Mesendoderm (in vitro differentiated cells): ENCODE measurements at regions not wholly inside any gene's neighbourhood (a gene's known extent, or its start where the extent isn't known, plus 50 kb on each side); places are given as distances from the start of the nearest gene placed in this dataset.
A peak's percentile ranks its signal among the peaks of the same experiment; 100 is the strongest.

Source experiments
- DNase-seq: peaks from one replicate; pipeline ENCODE4 v3.0.0; 2013
- H2AK5ac ChIP-seq: 2 replicates; pipeline ENCODE4 v1.6.1; 2013; ENCODE audit warnings: low read length, inconsistent platforms
- H2BK120ac ChIP-seq: 2 replicates; pipeline ENCODE4 v1.6.1; 2013; ENCODE audit warnings: low read depth, mild to moderate bottlenecking, low read length, moderate library complexity, mixed read lengths
- H2BK15ac ChIP-seq: replicated peaks from 2 replicates; pipeline ENCODE4 v1.6.1; 2013; ENCODE audit warnings: low read depth, mild to moderate bottlenecking, moderate library complexity
- H2BK5ac ChIP-seq: 2 replicates; pipeline ENCODE4 v1.6.1; 2013; ENCODE audit warnings: low read length, inconsistent platforms
- H3K18ac ChIP-seq: 2 replicates; pipeline ENCODE4 v1.6.1; 2013; ENCODE audit warnings: mild to moderate bottlenecking, low read length, mixed read lengths
- H3K23ac ChIP-seq: one replicate; pipeline ENCODE4 v1.6.1; 2013; ENCODE audit warnings: low read length
- H3K27ac ChIP-seq: 2 replicates; pipeline ENCODE4 v1.5.1; 2013; ENCODE audit warnings: low read depth, mild to moderate bottlenecking, inconsistent platforms, low read length, moderate library complexity
- H3K27me3 ChIP-seq: 2 replicates; pipeline ENCODE4 v1.6.1; 2013; ENCODE audit warnings: low read length, control low read depth, mild to moderate bottlenecking, inconsistent platforms; ENCODE audit not compliant: insufficient read depth, poor library complexity
- H3K36me3 ChIP-seq: 2 replicates; pipeline ENCODE4 v1.6.1; 2013; ENCODE audit warnings: low read length, inconsistent platforms; ENCODE audit not compliant: control insufficient read depth, insufficient read depth
- H3K4ac ChIP-seq: one replicate; pipeline ENCODE4 v1.6.1; 2013; ENCODE audit warnings: low read depth, mild to moderate bottlenecking, low read length, moderate library complexity
- H3K4me1 ChIP-seq: 2 replicates; pipeline ENCODE4 v1.6.1; 2013; ENCODE audit warnings: low read depth, low read length, inconsistent platforms; ENCODE audit not compliant: control insufficient read depth
- H3K4me2 ChIP-seq: 2 replicates; pipeline ENCODE4 v1.6.1; 2013; ENCODE audit warnings: low read length
- H3K4me3 ChIP-seq: 2 replicates; pipeline ENCODE4 v1.5.1; 2013; ENCODE audit warnings: mild to moderate bottlenecking, low read length
- H3K56ac ChIP-seq: one replicate; pipeline ENCODE4 v1.6.1; 2013; ENCODE audit warnings: low read length
- H3K79me1 ChIP-seq: 2 replicates; pipeline ENCODE4 v1.6.1; 2013; ENCODE audit warnings: low read length, inconsistent platforms
- H3K79me2 ChIP-seq: 2 replicates; pipeline ENCODE4 v1.6.1; 2013; ENCODE audit warnings: mild to moderate bottlenecking, low read length; ENCODE audit not compliant: control insufficient read depth, insufficient read depth
- H3K9ac ChIP-seq: 2 replicates; pipeline ENCODE4 v1.6.1; 2013; ENCODE audit warnings: low read length, inconsistent platforms
- H4K5ac ChIP-seq: one replicate; pipeline ENCODE4 v1.6.1; 2013; ENCODE audit warnings: low read length
- H4K8ac ChIP-seq: one replicate; pipeline ENCODE4 v1.6.1; 2013; ENCODE audit warnings: low read depth, mild to moderate bottlenecking, control low read depth, low read length, moderate library complexity
- WGBS: extraction: QIAGEN DNeasy Blood & Tissue Kit; methylation state at CpG from one replicate; pipeline ENCODE4 v1.1.7; 2013; ENCODE audit warnings: low lambda C conversion rate, missing lambda C conversion rate; ENCODE audit not compliant: insufficient coverage; ENCODE audit errors: extremely low coverage; 5-methylcytosine and 5-hydroxymethylcytosine counted together

- Histone ChIP-seq H3K27ac (no peak overlapping the region), H3K56ac (no peak overlapping the region), H3K23ac (no peak overlapping the region), H3K9ac (no peak overlapping the region), H3K4ac (no peak overlapping the region), H4K8ac (no peak overlapping the region), H3K18ac (no peak overlapping the region), H3K4me2 (no peak overlapping the region), H3K79me1 (no peaks in the 10 kb centered on the region), H2BK15ac (no peak overlapping the region), H2AK5ac (no peak overlapping the region), H4K5ac (no peak overlapping the region), H3K4me1 (no peaks in the 10 kb centered on the region), H3K79me2 (no peaks in the 10 kb centered on the region), H2BK120ac (no peak overlapping the region), H3K4me3 (no peak overlapping the region), H2BK5ac (no peak overlapping the region), H3K27me3 (no peaks in the 10 kb centered on the region), H3K36me3 (no peaks in the 10 kb centered on the region)
- WGBS, result no CpG with 5 or more reads among the region's 5 CpGs
- peak; percentile 46 for DNase-seq
Observed at GRCh38 chr6:132948889-132949288, 134.5 kb downstream of the RPS12 start.

DNA sequence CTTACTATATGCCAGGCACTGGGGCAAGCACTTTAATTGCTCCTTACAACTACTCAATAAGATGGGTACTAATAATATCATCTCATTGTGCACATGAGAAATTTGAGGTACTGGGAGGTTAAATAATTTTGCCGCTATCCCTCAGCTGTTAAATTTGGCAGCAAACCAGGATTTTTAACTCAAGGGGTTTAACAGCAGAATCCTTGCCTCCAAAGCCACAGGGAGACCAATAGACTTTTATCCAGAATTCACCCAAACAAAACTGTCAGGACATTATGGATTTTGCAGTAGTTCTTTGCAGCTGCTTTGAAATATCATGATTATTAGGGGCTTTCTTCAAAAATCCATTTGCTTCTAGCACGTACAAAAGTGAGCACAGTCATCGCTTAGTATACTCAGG lies 136.2 kb downstream of the RPS12 start:
- DNase-seq, result no peak
- Histone ChIP-seq H3K79me2 (no peaks in the 10 kb centered on the region), H3K36me3 (no peaks in the 10 kb centered on the region), H3K23ac (no peak overlapping the region), H4K8ac (no peak overlapping the region), H3K27me3 (no peaks in the 10 kb centered on the region), H4K5ac (no peak overlapping the region), H2BK15ac (no peak overlapping the region), H3K4me3 (no peak overlapping the region), H3K27ac (no peak overlapping the region), H3K4ac (no peak overlapping the region), H3K56ac (no peak overlapping the region), H3K79me1 (no peaks in the 10 kb centered on the region), H3K4me1 (no peaks in the 10 kb centered on the region), H2AK5ac (no peak overlapping the region), H3K9ac (no peak overlapping the region), H3K4me2 (no peak overlapping the region), H2BK5ac (no peak overlapping the region), H2BK120ac (no peak overlapping the region), H3K18ac (no peak overlapping the region)
- WGBS, result no CpG with 5 or more reads among the region's 3 CpGs

GRCh38 chr6:132952031-132952867 lies 137.9 kb downstream of the RPS12 start:
- Histone ChIP-seq H2BK15ac (no peak overlapping the region), H3K23ac (no peak overlapping the region), H3K4me1 (no peaks in the 10 kb centered on the region), H3K79me1 (no peaks in the 10 kb centered on the region), H3K36me3 (no peaks in the 10 kb centered on the region), H3K79me2 (no peaks in the 10 kb centered on the region), H4K5ac (no peak overlapping the region), H3K27me3 (no peaks in the 10 kb centered on the region), H3K18ac (no peak overlapping the region), H3K9ac (no peak overlapping the region), H4K8ac (no peak overlapping the region), H2BK5ac (no peak overlapping the region), H2BK120ac (no peak overlapping the region), H3K4me2 (no peak overlapping the region), H3K4me3 (no peak overlapping the region), H2AK5ac (no peak overlapping the region), H3K4ac (no peak overlapping the region), H3K56ac (no peak overlapping the region), H3K27ac (no peak overlapping the region)
- no CpG with 5 or more reads among the region's 6 CpGs for WGBS
- DNase-seq, result no peak

DNA sequence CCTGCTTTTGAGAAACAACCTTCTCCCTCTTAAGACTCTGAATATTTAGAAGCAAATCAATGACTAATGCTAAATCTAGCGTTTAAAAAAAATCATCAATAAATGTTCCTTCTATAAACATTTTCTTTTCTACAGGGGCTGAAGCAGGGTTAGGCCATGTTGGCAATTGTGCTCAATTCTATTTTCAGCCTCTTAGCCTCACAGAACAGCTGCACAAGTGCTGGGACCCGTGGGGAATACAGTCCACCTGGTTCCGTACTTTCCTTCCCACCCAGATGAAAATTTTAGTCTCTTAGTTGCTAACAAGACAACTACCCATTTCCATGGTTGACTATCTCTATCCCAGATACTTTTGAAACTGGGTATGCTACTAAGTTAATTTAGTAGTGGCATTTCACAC lies 138.6 kb downstream of the RPS12 start:
- no peaks in the 10 kb centered on the region for H3K79me2 ChIP-seq
- no peaks in the 10 kb centered on the region for H3K79me1 ChIP-seq
- no peaks in the 10 kb centered on the region for H3K4me1 ChIP-seq
- H2BK120ac ChIP-seq, result no peak overlapping the region
- no peaks in the 10 kb centered on the region for H3K27me3 ChIP-seq
- H3K4me2 ChIP-seq, result no peak overlapping the region
- no peak overlapping the region for H2AK5ac ChIP-seq
- no peak overlapping the region for H3K27ac ChIP-seq
- no peak overlapping the region for H3K23ac ChIP-seq
- no peak overlapping the region for H3K9ac ChIP-seq
- no peak overlapping the region for H3K4me3 ChIP-seq
- DNase-seq, result no peak
- H4K5ac ChIP-seq, result no peak overlapping the region
- H3K4ac ChIP-seq, result no peak overlapping the region
- H3K18ac ChIP-seq, result no peak overlapping the region
- no peak overlapping the region for H3K56ac ChIP-seq
- H4K8ac ChIP-seq, result no peak overlapping the region
- no peak overlapping the region for H2BK15ac ChIP-seq
- no CpG with 5 or more reads among the region's 3 CpGs for WGBS
- H3K36me3 ChIP-seq, result no peaks in the 10 kb centered on the region
- H2BK5ac ChIP-seq, result no peak overlapping the region

- H3K18ac ChIP-seq, result no peak overlapping the region
- no peaks in the 10 kb centered on the region for H3K27me3 ChIP-seq
- WGBS, result no CpG with 5 or more reads among the region's 9 CpGs
- H3K36me3 ChIP-seq, result no peaks in the 10 kb centered on the region
- H2BK120ac ChIP-seq, result no peak overlapping the region
- H3K4me3 ChIP-seq, result no peak overlapping the region
- no peak overlapping the region for H2BK15ac ChIP-seq
- H4K8ac ChIP-seq, result no peak overlapping the region
- no peak overlapping the region for H4K5ac ChIP-seq
- H3K4me2 ChIP-seq, result no peak overlapping the region
- no peaks in the 10 kb centered on the region for H3K4me1 ChIP-seq
- no peak overlapping the region for H3K27ac ChIP-seq
- no peak for DNase-seq
- H2AK5ac ChIP-seq, result no peak overlapping the region
- no peaks in the 10 kb centered on the region for H3K79me2 ChIP-seq
- no peak overlapping the region for H3K4ac ChIP-seq
- H3K23ac ChIP-seq, result no peak overlapping the region
- no peak overlapping the region for H3K9ac ChIP-seq
- no peak overlapping the region for H2BK5ac ChIP-seq
- H3K79me1 ChIP-seq, result no peaks in the 10 kb centered on the region
- no peak overlapping the region for H3K56ac ChIP-seq
Observed at GRCh38 chr6:132954222-132954621, 139.9 kb downstream of the RPS12 start.

- Histone ChIP-seq H2AK5ac (no peak overlapping the region), H2BK5ac (no peak overlapping the region), H3K9ac (no peak overlapping the region), H3K56ac (no peak overlapping the region), H3K18ac (no peak overlapping the region), H4K5ac (no peak overlapping the region), H3K79me2 (no peaks in the 10 kb centered on the region), H3K79me1 (no peaks in the 10 kb centered on the region), H3K27ac (no peak overlapping the region), H3K4ac (no peak overlapping the region), H3K4me2 (no peak overlapping the region), H3K23ac (no peak overlapping the region), H3K36me3 (no peaks in the 10 kb centered on the region), H2BK15ac (no peak overlapping the region), H4K8ac (no peak overlapping the region), H3K4me3 (no peak overlapping the region), H3K27me3 (no peaks in the 10 kb centered on the region), H3K4me1 (no peaks in the 10 kb centered on the region), H2BK120ac (no peak overlapping the region)
- no peak for DNase-seq
- no CpG with 5 or more reads among the region's 5 CpGs for WGBS
Observed at GRCh38 chr6:132954936-132955335, 140.6 kb downstream of the RPS12 start.
